Right cardiac atrium (tissue), 5 donors: ENCODE measurements at regions not wholly inside any gene's neighbourhood (a gene's known extent, or its start where the extent isn't known, plus 50 kb on each side); places are given as distances from the start of the nearest gene placed in this dataset.
"Not testable (repeated sequence)": the region's sequence is repeated elsewhere in the genome, so short reads cannot be mapped to it uniquely, and the experiment has no call there.

ENCODE experiments used
- ATAC-seq, 2 donors: fragments of 200-7000 bp; cut with Tn5 transposase; one replicate each; pipeline versions ENCODE4 v1.8.0 to v1.9.1; 2020; ENCODE audit warnings: moderate library complexity in 2 of 2, mild to moderate bottlenecking in 1 of 2
- DNase-seq, 3 donors: peaks; one replicate each; pipeline ENCODE4 v3.0.0-alpha.2; 2020
- H3K27ac ChIP-seq: one replicate; pipeline ENCODE4 v1.5.1; 2013; ENCODE audit warnings: mild to moderate bottlenecking, low read length, control low read depth, moderate library complexity
- H3K27me3 ChIP-seq: one replicate; pipeline ENCODE4 v1.6.1; 2013; ENCODE audit not compliant: control insufficient read depth, insufficient read depth
- H3K4me1 ChIP-seq: one replicate; pipeline ENCODE4 v1.6.1; 2013; ENCODE audit warnings: low read length; ENCODE audit not compliant: control insufficient read depth, insufficient read depth
- H3K4me3 ChIP-seq: one replicate; pipeline ENCODE4 v1.5.1; 2013; ENCODE audit warnings: low read length, control low read depth
- H3K9me3 ChIP-seq: one replicate; pipeline ENCODE4 v1.6.1; 2013; ENCODE audit warnings: low read length; ENCODE audit not compliant: control insufficient read depth
- WGBS: extraction: QIAGEN DNeasy Blood & Tissue Kit; methylation state at CpG from one replicate; pipeline ENCODE4 v1.1.7; 2013; 5-methylcytosine and 5-hydroxymethylcytosine counted together
- intact Hi-C, 4 donors: fragments of 100-400 bp; cut with DNase I; formaldehyde crosslinking; loops; one replicate each; pipeline versions ENCODE4 v1.11.0 to v1.14.0; 2022 to 2023
- donor health status: healthy with polysubstance abuse.
- donor health status: DM: no; HTN: yes; CAD: no.
- donor health status: DM: no; HTN: no; CAD: no.
- donor health status: DM: no; HTN: yes; CAD: no; lungs with severe emphysema.
- donor health status: DM: yes; HTN: yes; CAD: no.

- H3K27ac ChIP-seq, H3K4me3 ChIP-seq, H3K9me3 ChIP-seq, H3K4me1 ChIP-seq, H3K27me3 ChIP-seq, ATAC-seq, DNase-seq, intact Hi-C loops: not testable (repeated sequence)
- 59% methylated on average over 4 of the region's 4 CpGs for WGBS
Observed at GRCh38 chr10:50688183-50688582, 51.6 kb upstream of the ASAH2B start.

DNA sequence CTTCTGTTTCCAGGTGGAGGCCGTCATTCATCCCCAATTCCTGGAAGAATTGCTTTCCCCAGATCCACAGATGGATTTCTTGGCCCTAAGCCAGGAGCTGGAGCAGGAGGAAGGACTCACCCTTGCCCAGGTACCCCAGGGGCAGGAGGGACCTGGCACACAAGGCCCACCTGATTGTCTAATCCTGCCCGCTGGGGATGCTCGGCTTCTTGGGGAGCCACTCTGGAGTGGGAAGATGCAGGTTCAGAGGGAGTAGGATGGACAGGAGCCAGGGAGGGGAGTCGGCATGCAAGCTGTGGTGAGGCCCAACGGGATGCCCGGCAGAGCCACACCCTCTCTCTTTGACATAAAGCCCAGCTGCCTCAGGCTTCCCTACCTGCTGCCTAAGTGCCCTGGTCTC, 55.4 kb upstream of the ASAH2B start:
- WGBS: 68% methylated on average over 6 of the region's 6 CpGs
- H3K27ac ChIP-seq, H3K4me1 ChIP-seq, H3K4me3 ChIP-seq, H3K27me3 ChIP-seq, intact Hi-C loops, H3K9me3 ChIP-seq, DNase-seq, ATAC-seq: not testable (repeated sequence)

DNA sequence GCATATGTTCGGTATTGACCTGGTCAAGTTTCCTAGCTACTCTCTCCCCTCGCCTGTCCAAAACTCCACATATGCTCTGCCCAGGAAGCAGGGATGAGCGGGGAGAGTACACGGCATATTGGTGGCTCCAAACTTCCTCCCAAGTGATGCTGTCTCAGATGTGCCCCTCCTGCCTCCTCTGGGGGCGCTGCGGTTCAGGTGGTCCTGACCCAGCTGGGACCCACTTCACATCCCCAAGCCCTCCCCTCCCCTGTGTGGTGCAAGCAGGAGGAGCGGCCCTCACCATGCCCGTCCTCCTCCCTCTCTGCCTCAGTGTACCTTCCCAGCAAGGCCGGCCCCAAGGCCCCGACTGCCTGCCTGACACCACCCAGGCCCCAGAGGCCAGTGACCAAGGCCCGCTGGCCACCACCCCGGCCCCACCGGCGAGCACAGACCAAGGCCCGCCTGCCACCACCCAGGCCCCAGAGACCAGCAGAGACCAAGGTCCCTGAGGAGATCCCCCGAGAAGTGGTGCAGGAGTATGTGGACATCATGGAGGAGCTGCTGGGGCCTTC, 56.5 kb upstream of the ASAH2B start:
- WGBS: 89% methylated on average over 15 of the region's 16 CpGs
- H3K4me3 ChIP-seq, H3K27me3 ChIP-seq, H3K4me1 ChIP-seq, intact Hi-C loops, H3K9me3 ChIP-seq, H3K27ac ChIP-seq, ATAC-seq: not testable (repeated sequence)
- peak in 1 of 3 donors; percentile 50 for DNase-seq

DNA sequence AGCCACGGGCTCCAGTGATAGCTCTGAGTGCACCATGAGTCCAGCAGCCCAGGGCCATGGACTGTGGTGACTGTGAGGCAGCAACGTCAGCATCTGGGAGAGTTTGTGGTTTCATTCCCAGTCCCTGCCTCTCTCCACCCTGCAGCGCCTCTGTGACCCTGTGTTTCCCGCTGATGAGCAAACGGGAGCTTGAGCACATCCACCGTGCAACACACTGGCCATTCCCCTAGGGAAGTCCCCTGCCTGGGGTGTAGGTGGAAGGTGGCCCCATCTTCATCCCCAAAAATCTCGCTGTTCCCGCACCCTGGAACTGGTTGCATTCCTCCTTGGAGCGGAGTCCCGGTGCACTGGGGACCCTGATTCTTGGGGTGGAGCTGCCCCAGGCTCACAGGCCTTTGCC, 56.9 kb upstream of the SGMS1 start:
- H3K27me3 ChIP-seq, H3K27ac ChIP-seq, H3K9me3 ChIP-seq, intact Hi-C loops, H3K4me1 ChIP-seq, DNase-seq, ATAC-seq, H3K4me3 ChIP-seq: not testable (repeated sequence)
- WGBS: 74% methylated on average over 10 of the region's 10 CpGs

GRCh38 chr10:50679149-50679548, 55.4 kb upstream of the SGMS1 start:
- WGBS: 95% methylated on average over 13 of the region's 13 CpGs
- no peak overlapping the region for H3K27ac ChIP-seq
- H3K27me3 ChIP-seq: no peaks in the 10 kb centered on the region
- no peak overlapping the region for H3K4me3 ChIP-seq
- intact Hi-C loops: no loop called here
- DNase-seq (no peak), ATAC-seq (no peak)
- peaks cover 2% of the 10 kb centered on the region for H3K4me1 ChIP-seq
- no peaks in the 10 kb centered on the region for H3K9me3 ChIP-seq

- H3K4me1 ChIP-seq: not testable (repeated sequence)
Observed at GRCh38 chr10:50675555-50675954, 51.8 kb upstream of the SGMS1 start.

GRCh38 chr10:50674469-50675254, 50.9 kb upstream of the SGMS1 start:
- Histone ChIP-seq H3K4me3 (no peak overlapping the region), H3K4me1 (no peaks in the 10 kb centered on the region), H3K27me3 (no peaks in the 10 kb centered on the region), H3K27ac (no peak overlapping the region), H3K9me3 (no peaks in the 10 kb centered on the region)
- intact Hi-C loops: no loop called here
- DNase-seq: no peak
- WGBS: 68% methylated on average over 42 of the region's 42 CpGs
- no peak for ATAC-seq

More at GRCh38 chr10:50675555-50675954, 51.8 kb upstream of the SGMS1 start:
- H3K27ac ChIP-seq, ATAC-seq, DNase-seq, H3K9me3 ChIP-seq, intact Hi-C loops, H3K4me3 ChIP-seq, H3K27me3 ChIP-seq: not testable (repeated sequence)
- 60% methylated on average over 7 of the region's 8 CpGs for WGBS
